ENCODE measurements at regions not wholly inside any gene's neighbourhood (a gene's known extent, or its start where the extent isn't known, plus 50 kb on each side); places are given as distances from the start of the nearest gene placed in this dataset.

- TF ChIP-seq ZNF280C (tag by site-specific recombination; IDR thresholded peaks at IDR 0.05) (no peak), INSM2 (tag by site-specific recombination; IDR thresholded peaks at IDR 0.05) (peak; percentile 60; the same call in 1 of the 2 replicates), SALL2 (tag by site-specific recombination; IDR thresholded peaks at IDR 0.05; ENCODE audit: borderline replicate concordance) (no peak), ZNF202 (tag by site-specific recombination; IDR thresholded peaks at IDR 0.05; ENCODE audit: borderline replicate concordance) (no peak), ZNF670 (tag by site-specific recombination; IDR thresholded peaks at IDR 0.05; ENCODE audit: low read depth) (no peak), ZNF221 (tag by site-specific recombination; IDR thresholded peaks at IDR 0.05; ENCODE audit: borderline replicate concordance) (no peak), MYNN (tag by site-specific recombination; IDR thresholded peaks at IDR 0.05; ENCODE audit: borderline replicate concordance) (no peak), ZSCAN4 (tag by site-specific recombination; IDR thresholded peaks at IDR 0.05) (no peak), ZNF791 (tag by site-specific recombination; IDR thresholded peaks at IDR 0.05) (no peak), ZNF423 (tag by site-specific recombination; IDR thresholded peaks at IDR 0.05) (peak; percentile 47; the same call in 1 of the 2 replicates), ZNF175 (tag by site-specific recombination; IDR thresholded peaks at IDR 0.05) (no peak), ZFP37 (tag by site-specific recombination; IDR thresholded peaks at IDR 0.05) (no peak), PBX3 (CRISPR knock-in tag; IDR thresholded peaks at IDR 0.05) (peak; percentile 86), ZNF37A (tag by site-specific recombination; IDR thresholded peaks at IDR 0.05) (no peak), ZBTB7A (tag by site-specific recombination; IDR thresholded peaks at IDR 0.05; ENCODE audit: low read depth) (0 out of 2 replicates have a peak, but pooled peaks have one; percentile 79), ZNF157 (tag by site-specific recombination; IDR thresholded peaks at IDR 0.05) (no peak), ZNF560 (tag by site-specific recombination; IDR thresholded peaks at IDR 0.05; ENCODE audit: borderline replicate concordance) (no peak), GLIS2 (tag by site-specific recombination; IDR thresholded peaks at IDR 0.05) (peak; percentile 100), ZNF23 (tag by site-specific recombination; IDR thresholded peaks at IDR 0.05; ENCODE audit: borderline replicate concordance) (no peak), REST (tag by site-specific recombination; IDR thresholded peaks at IDR 0.05) (peak; percentile 38; the same call in 1 of the 2 replicates), YY1 (tag by site-specific recombination; IDR thresholded peaks at IDR 0.05) (peak; percentile 84), ZNF133 (tag by site-specific recombination; IDR thresholded peaks at IDR 0.05) (no peak), ZNF837 (tag by site-specific recombination; IDR thresholded peaks at IDR 0.05) (0 out of 2 replicates have a peak, but pooled peaks have one; percentile 31), ZNF354C (tag by site-specific recombination; IDR thresholded peaks at IDR 0.05; ENCODE audit: borderline replicate concordance, low read depth) (no peak), ZEB2 (tag by site-specific recombination; IDR thresholded peaks at IDR 0.05) (peak; percentile 95), GFI1B (tag by site-specific recombination; IDR thresholded peaks at IDR 0.05) (no peak), YY2 (tag by site-specific recombination; IDR thresholded peaks at IDR 0.05) (peak; percentile 87; the same call in 1 of the 2 replicates), ZSCAN18 (tag by site-specific recombination; IDR thresholded peaks at IDR 0.05) (no peak), ZNF404 (tag by site-specific recombination; IDR thresholded peaks at IDR 0.05) (no peak)
These were observed 70.8 kb upstream of the LPCAT1 start (continued) for GRCh38 chr5:1594357-1595106.

Data from HEK293 (cell line).